ENCODE measurements at regions not wholly inside any gene's neighbourhood (a gene's known extent, or its start where the extent isn't known, plus 50 kb on each side); places are given as distances from the start of the nearest gene placed in this dataset.

- DNase-seq = no peak
- POLR2A ChIA-PET = no interaction called here
- Histone ChIP-seq H3K4me3 (ENCODE audit: control insufficient read depth in 1 of 7, extremely low read depth in 1 of 7, insufficient read depth in 4 of 7, low read depth in 2 of 7, low read length in 6 of 7) (no peak overlapping the region), H3K36me3 (ENCODE audit: control insufficient read depth in 4 of 4, insufficient read depth in 4 of 4, low read length in 3 of 4) (no peaks in the 10 kb centered on the region), H3K4me1 (ENCODE audit: control extremely low read depth in 1 of 4, control insufficient read depth in 4 of 4, insufficient read depth in 4 of 4, low read length in 3 of 4) (no peaks in the 10 kb centered on the region), H3K27ac (ENCODE audit: insufficient read depth in 1 of 2, low read depth in 1 of 2, low read length in 2 of 2, poor library complexity in 1 of 2, severe bottlenecking in 2 of 2) (no peak overlapping the region), H3K9me3 (ENCODE audit: control extremely low read depth in 1 of 5, control insufficient read depth in 4 of 5, insufficient read depth in 2 of 5, low read depth in 1 of 5, low read length in 4 of 5) (peaks cover 0 to 2% (median 0%) of the 10 kb centered on the region in 5 experiments), H3K27me3 (replicated peaks in 2 of 5; ENCODE audit: control insufficient read depth in 4 of 5, insufficient read depth in 5 of 5, low read length in 4 of 5) (peaks cover 0 to 1% (median 0%) of the 10 kb centered on the region in 5 experiments)
- CTCF ChIA-PET = no interaction called here
- 90% methylated on average over 2 of the region's 3 CpGs for whole genome bisulfite sequencing (ENCODE audit: insufficient coverage)
Measured at GRCh38 chr7:27409311-27409710, 166.7 kb downstream of the EVX1 start.

- no peak overlapping the region for H3K4me3 ChIP-seq (ENCODE audit: control insufficient read depth in 1 of 7, extremely low read depth in 1 of 7, insufficient read depth in 4 of 7, low read depth in 2 of 7, low read length in 6 of 7)
- no peaks in the 10 kb centered on the region for H3K36me3 ChIP-seq (ENCODE audit: control insufficient read depth in 4 of 4, insufficient read depth in 4 of 4, low read length in 3 of 4)
- WGBS (ENCODE audit: insufficient coverage) = 84% methylated on average over 2 of the region's 2 CpGs
- CTCF ChIA-PET = no interaction called here
- no peaks in the 10 kb centered on the region for H3K4me1 ChIP-seq (ENCODE audit: control extremely low read depth in 1 of 4, control insufficient read depth in 4 of 4, insufficient read depth in 4 of 4, low read length in 3 of 4)
- POLR2A ChIA-PET = no interaction called here
- H3K27ac ChIP-seq (ENCODE audit: insufficient read depth in 1 of 2, low read depth in 1 of 2, low read length in 2 of 2, poor library complexity in 1 of 2, severe bottlenecking in 2 of 2) = no peak overlapping the region
- H3K27me3 ChIP-seq (replicated peaks in 2 of 5; ENCODE audit: control insufficient read depth in 4 of 5, insufficient read depth in 5 of 5, low read length in 4 of 5) = peaks cover 0 to 1% (median 0%) of the 10 kb centered on the region in 5 experiments
- no peak for DNase-seq
- peaks cover 0 to 2% (median 0%) of the 10 kb centered on the region in 5 experiments for H3K9me3 ChIP-seq (ENCODE audit: control extremely low read depth in 1 of 5, control insufficient read depth in 4 of 5, insufficient read depth in 2 of 5, low read depth in 1 of 5, low read length in 4 of 5)
Measured at GRCh38 chr7:27409776-27410175, 167.2 kb downstream of the EVX1 start.

- no peak overlapping the region for H3K27ac ChIP-seq (ENCODE audit: insufficient read depth in 1 of 2, low read depth in 1 of 2, low read length in 2 of 2, poor library complexity in 1 of 2, severe bottlenecking in 2 of 2)
- no peaks in the 10 kb centered on the region for H3K4me1 ChIP-seq (ENCODE audit: control extremely low read depth in 1 of 4, control insufficient read depth in 4 of 4, insufficient read depth in 4 of 4, low read length in 3 of 4)
- no peak overlapping the region for H3K4me3 ChIP-seq (ENCODE audit: control insufficient read depth in 1 of 7, extremely low read depth in 1 of 7, insufficient read depth in 4 of 7, low read depth in 2 of 7, low read length in 6 of 7)
- H3K36me3 ChIP-seq (ENCODE audit: control insufficient read depth in 4 of 4, insufficient read depth in 4 of 4, low read length in 3 of 4) = no peaks in the 10 kb centered on the region
- ChIA-PET CTCF (no interaction called here), POLR2A (no interaction called here)
- 69% methylated on average over 2 of the region's 5 CpGs for WGBS (ENCODE audit: insufficient coverage)
- H3K9me3 ChIP-seq (ENCODE audit: control extremely low read depth in 1 of 5, control insufficient read depth in 4 of 5, insufficient read depth in 2 of 5, low read depth in 1 of 5, low read length in 4 of 5) = peaks cover 0 to 2% (median 0%) of the 10 kb centered on the region in 5 experiments
- peaks cover 0 to 1% (median 0%) of the 10 kb centered on the region in 5 experiments for H3K27me3 ChIP-seq (replicated peaks in 2 of 5; ENCODE audit: control insufficient read depth in 4 of 5, insufficient read depth in 5 of 5, low read length in 4 of 5)
- no peak for DNase-seq
Measured at GRCh38 chr7:27410812-27411544, 168.4 kb downstream of the EVX1 start.

GRCh38 chr7:27412164-27412563 is 169.6 kb downstream of the EVX1 start:
- H3K36me3 ChIP-seq (ENCODE audit: control insufficient read depth in 4 of 4, insufficient read depth in 4 of 4, low read length in 3 of 4) = no peaks in the 10 kb centered on the region
- H3K27ac ChIP-seq (ENCODE audit: insufficient read depth in 1 of 2, low read depth in 1 of 2, low read length in 2 of 2, poor library complexity in 1 of 2, severe bottlenecking in 2 of 2) = no peak overlapping the region
- H3K27me3 ChIP-seq (replicated peaks in 2 of 5; ENCODE audit: control insufficient read depth in 4 of 5, insufficient read depth in 5 of 5, low read length in 4 of 5) = peaks cover 0 to 1% (median 0%) of the 10 kb centered on the region in 5 experiments
- no peaks in the 10 kb centered on the region for H3K4me1 ChIP-seq (ENCODE audit: control extremely low read depth in 1 of 4, control insufficient read depth in 4 of 4, insufficient read depth in 4 of 4, low read length in 3 of 4)
- 91% methylated on average over 7 of the region's 7 CpGs for WGBS (ENCODE audit: insufficient coverage)
- H3K4me3 ChIP-seq (ENCODE audit: control insufficient read depth in 1 of 7, extremely low read depth in 1 of 7, insufficient read depth in 4 of 7, low read depth in 2 of 7, low read length in 6 of 7) = no peak overlapping the region
- POLR2A ChIA-PET = no interaction called here
- CTCF ChIA-PET = no interaction called here
- peaks cover 0 to under 1% (median 0%) of the 10 kb centered on the region in 5 experiments for H3K9me3 ChIP-seq (ENCODE audit: control extremely low read depth in 1 of 5, control insufficient read depth in 4 of 5, insufficient read depth in 2 of 5, low read depth in 1 of 5, low read length in 4 of 5)
- DNase-seq = no peak

GRCh38 chr7:27418541-27418940 is 175.9 kb downstream of the EVX1 start:
- CTCF ChIA-PET = no interaction called here
- Histone ChIP-seq H3K36me3 (ENCODE audit: control insufficient read depth in 4 of 4, insufficient read depth in 4 of 4, low read length in 3 of 4) (no peaks in the 10 kb centered on the region), H3K9me3 (ENCODE audit: control extremely low read depth in 1 of 5, control insufficient read depth in 4 of 5, insufficient read depth in 2 of 5, low read depth in 1 of 5, low read length in 4 of 5) (no peaks in the 10 kb centered on the region), H3K27ac (ENCODE audit: insufficient read depth in 1 of 2, low read depth in 1 of 2, low read length in 2 of 2, poor library complexity in 1 of 2, severe bottlenecking in 2 of 2) (no peak overlapping the region), H3K4me3 (ENCODE audit: control insufficient read depth in 1 of 7, extremely low read depth in 1 of 7, insufficient read depth in 4 of 7, low read depth in 2 of 7, low read length in 6 of 7) (no peak overlapping the region), H3K4me1 (ENCODE audit: control extremely low read depth in 1 of 4, control insufficient read depth in 4 of 4, insufficient read depth in 4 of 4, low read length in 3 of 4) (no peaks in the 10 kb centered on the region), H3K27me3 (replicated peaks in 2 of 5; ENCODE audit: control insufficient read depth in 4 of 5, insufficient read depth in 5 of 5, low read length in 4 of 5) (peaks cover 0 to 1% (median 0%) of the 10 kb centered on the region in 5 experiments)
- POLR2A ChIA-PET = no interaction called here
- no peak for DNase-seq
- 100% methylated on average over 1 of the region's 3 CpGs for WGBS (ENCODE audit: insufficient coverage)

- POLR2A ChIA-PET = no interaction called here
- CTCF ChIA-PET = interaction anchor here (0.5 kb wide), 1 partner anchor 1263 kb away, joined by 3 read pairs; no protein-coding TSS in a partner anchor
- H3K4me1 ChIP-seq (ENCODE audit: control extremely low read depth in 1 of 4, control insufficient read depth in 4 of 4, insufficient read depth in 4 of 4, low read length in 3 of 4) = no peaks in the 10 kb centered on the region
- no peak for DNase-seq
- no peak overlapping the region for H3K27ac ChIP-seq (ENCODE audit: insufficient read depth in 1 of 2, low read depth in 1 of 2, low read length in 2 of 2, poor library complexity in 1 of 2, severe bottlenecking in 2 of 2)
- H3K9me3 ChIP-seq (ENCODE audit: control extremely low read depth in 1 of 5, control insufficient read depth in 4 of 5, insufficient read depth in 2 of 5, low read depth in 1 of 5, low read length in 4 of 5) = no peaks in the 10 kb centered on the region
- H3K4me3 ChIP-seq (ENCODE audit: control insufficient read depth in 1 of 7, extremely low read depth in 1 of 7, insufficient read depth in 4 of 7, low read depth in 2 of 7, low read length in 6 of 7) = no peak overlapping the region
- H3K27me3 ChIP-seq (replicated peaks in 2 of 5; ENCODE audit: control insufficient read depth in 4 of 5, insufficient read depth in 5 of 5, low read length in 4 of 5) = no peaks in the 10 kb centered on the region
- WGBS (ENCODE audit: insufficient coverage) = 83% methylated on average over 1 of the region's 2 CpGs
- no peaks in the 10 kb centered on the region for H3K36me3 ChIP-seq (ENCODE audit: control insufficient read depth in 4 of 4, insufficient read depth in 4 of 4, low read length in 3 of 4)
Measured at GRCh38 chr7:27419581-27420177, 177.1 kb downstream of the EVX1 start.

GRCh38 chr7:27420702-27421101 is 178.1 kb downstream of the EVX1 start:
- POLR2A ChIA-PET = no interaction called here

More at GRCh38 chr7:27420702-27421101, 178.1 kb downstream of the EVX1 start:
- Histone ChIP-seq H3K4me3 (ENCODE audit: control insufficient read depth in 1 of 7, extremely low read depth in 1 of 7, insufficient read depth in 4 of 7, low read depth in 2 of 7, low read length in 6 of 7) (no peak overlapping the region), H3K27me3 (replicated peaks in 2 of 5; ENCODE audit: control insufficient read depth in 4 of 5, insufficient read depth in 5 of 5, low read length in 4 of 5) (no peaks in the 10 kb centered on the region), H3K4me1 (ENCODE audit: control extremely low read depth in 1 of 4, control insufficient read depth in 4 of 4, insufficient read depth in 4 of 4, low read length in 3 of 4) (no peaks in the 10 kb centered on the region), H3K36me3 (ENCODE audit: control insufficient read depth in 4 of 4, insufficient read depth in 4 of 4, low read length in 3 of 4) (no peaks in the 10 kb centered on the region), H3K27ac (ENCODE audit: insufficient read depth in 1 of 2, low read depth in 1 of 2, low read length in 2 of 2, poor library complexity in 1 of 2, severe bottlenecking in 2 of 2) (no peak overlapping the region), H3K9me3 (ENCODE audit: control extremely low read depth in 1 of 5, control insufficient read depth in 4 of 5, insufficient read depth in 2 of 5, low read depth in 1 of 5, low read length in 4 of 5) (no peaks in the 10 kb centered on the region)
- 100% methylated on average over 2 of the region's 2 CpGs for WGBS (ENCODE audit: insufficient coverage)
- no peak for DNase-seq
- CTCF ChIA-PET = no interaction called here
